Activated T-helper 1 cell treated with anti-CD3 and anti-CD28 coated beads, Interleukin-12 subunit alpha, Interleukin-12 subunit beta, Interleukin-2, Interleukin-4 antibody, amounts not matched to agents 30 ng/mL and 10 ng/mL and 1 ng/mL, durations not matched to agents 14 hours and 24 hours and 36 hours (primary cell): ENCODE measurements at regions not wholly inside any gene's neighbourhood (a gene's known extent, or its start where the extent isn't known, plus 50 kb on each side); places are given as distances from the start of the nearest gene placed in this dataset.
"Not testable (repeated sequence)": the region's sequence is repeated elsewhere in the genome, so short reads cannot be mapped to it uniquely, and the experiment has no call there.

ENCODE experiments used
- DNase-seq: peaks from one replicate; pipeline ENCODE4 v3.0.0; 2021; ENCODE audit warnings: low spot score
- H3K27ac Mint-ChIP-seq: one replicate; pipeline ENCODE4 v1.8.0; 2021; ENCODE audit warnings: mild to moderate bottlenecking, mixed read lengths
- H3K27me3 Mint-ChIP-seq: one replicate; pipeline ENCODE4 v1.8.0; 2022; ENCODE audit warnings: mild to moderate bottlenecking, moderate library complexity, mixed read lengths; ENCODE audit not compliant: insufficient read depth
- H3K36me3 Mint-ChIP-seq: one replicate; pipeline ENCODE4 v1.8.0; 2021; ENCODE audit warnings: low read depth, mixed read lengths
- H3K4me1 Mint-ChIP-seq: one replicate; pipeline ENCODE4 v1.8.0; 2021; ENCODE audit warnings: low read depth, mixed read lengths
- H3K4me3 Mint-ChIP-seq: one replicate; pipeline ENCODE4 v1.8.0; 2021; ENCODE audit warnings: mild to moderate bottlenecking, moderate library complexity, mixed read lengths
- H3K9me3 Mint-ChIP-seq: one replicate; pipeline ENCODE4 v1.8.0; 2021; ENCODE audit warnings: mixed read lengths
- intact Hi-C: fragments of 100-400 bp; cut with micrococcal nuclease; formaldehyde crosslinking; loops from one replicate; pipeline ENCODE4 v1.15.1; 2024

GRCh38 chr7:42729053-42729765 is 182.7 kb downstream of the C7orf25 start:
- Mint-ChIP-seq H3K27ac (no peak overlapping the region), H3K4me3 (no peak overlapping the region), H3K9me3 (no peaks in the 10 kb centered on the region), H3K27me3 (peaks cover 2% of the 10 kb centered on the region), H3K36me3 (no peaks in the 10 kb centered on the region), H3K4me1 (no peaks in the 10 kb centered on the region)
- intact Hi-C loops, result no loop called here
- DNase-seq, result no peak

GRCh38 chr7:42727451-42727850 is 184.4 kb downstream of the C7orf25 start:
- H3K4me3 Mint-ChIP-seq, result no peak overlapping the region
- no peak for DNase-seq
- peaks cover 2% of the 10 kb centered on the region for H3K27me3 Mint-ChIP-seq
- no peaks in the 10 kb centered on the region for H3K36me3 Mint-ChIP-seq
- H3K4me1 Mint-ChIP-seq, result no peaks in the 10 kb centered on the region
- intact Hi-C loops, result no loop called here
- H3K9me3 Mint-ChIP-seq, result no peaks in the 10 kb centered on the region
- no peak overlapping the region for H3K27ac Mint-ChIP-seq

- Mint-ChIP-seq H3K4me1 (no peaks in the 10 kb centered on the region), H3K27ac (no peak overlapping the region), H3K36me3 (no peaks in the 10 kb centered on the region), H3K9me3 (no peaks in the 10 kb centered on the region), H3K27me3 (peaks cover under 1% of the 10 kb centered on the region), H3K4me3 (no peak overlapping the region)
- intact Hi-C loops, result no loop called here
- DNase-seq, result no peak
These were observed 185.6 kb downstream of the C7orf25 start for GRCh38 chr7:42726066-42726785.

- Mint-ChIP-seq H3K27ac (no peak overlapping the region), H3K27me3 (no peaks in the 10 kb centered on the region), H3K36me3 (no peaks in the 10 kb centered on the region)
These were observed 189.2 kb downstream of the C7orf25 start for GRCh38 chr7:42722716-42723115.

GRCh38 chr7:42722198-42722597 is 189.7 kb downstream of the C7orf25 start:
- H3K4me1 Mint-ChIP-seq, result no peaks in the 10 kb centered on the region
- intact Hi-C loops, result no loop called here

More at GRCh38 chr7:42722716-42723115, 189.2 kb downstream of the C7orf25 start:
- no peak overlapping the region for H3K4me3 Mint-ChIP-seq
- no peaks in the 10 kb centered on the region for H3K4me1 Mint-ChIP-seq
- intact Hi-C loops, result no loop called here
- DNase-seq, result no peak
- H3K9me3 Mint-ChIP-seq, result no peaks in the 10 kb centered on the region

GRCh38 chr7:42720991-42721796 is 190.7 kb downstream of the C7orf25 start:
- H3K4me3 Mint-ChIP-seq, result no peak overlapping the region
- no peaks in the 10 kb centered on the region for H3K27me3 Mint-ChIP-seq
- intact Hi-C loops, result no loop called here
- H3K36me3 Mint-ChIP-seq, result no peaks in the 10 kb centered on the region
- no peaks in the 10 kb centered on the region for H3K9me3 Mint-ChIP-seq
- H3K4me1 Mint-ChIP-seq, result no peaks in the 10 kb centered on the region
- DNase-seq, result no peak
- no peak overlapping the region for H3K27ac Mint-ChIP-seq

More at GRCh38 chr7:42722198-42722597, 189.7 kb downstream of the C7orf25 start:
- no peaks in the 10 kb centered on the region for H3K27me3 Mint-ChIP-seq
- H3K9me3 Mint-ChIP-seq, result no peaks in the 10 kb centered on the region
- no peak for DNase-seq
- H3K36me3 Mint-ChIP-seq, result no peaks in the 10 kb centered on the region
- no peak overlapping the region for H3K27ac Mint-ChIP-seq
- no peak overlapping the region for H3K4me3 Mint-ChIP-seq

GRCh38 chr7:42720012-42720411 is 191.9 kb downstream of the C7orf25 start:
- H3K9me3 Mint-ChIP-seq, result no peaks in the 10 kb centered on the region
- intact Hi-C loops, result no loop called here
- no peak overlapping the region for H3K4me3 Mint-ChIP-seq
- H3K36me3 Mint-ChIP-seq, result no peaks in the 10 kb centered on the region
- no peak for DNase-seq
- H3K4me1 Mint-ChIP-seq, result no peaks in the 10 kb centered on the region
- H3K27ac Mint-ChIP-seq, result no peak overlapping the region
- no peaks in the 10 kb centered on the region for H3K27me3 Mint-ChIP-seq

GRCh38 chr7:42718466-42718865 is 193.4 kb downstream of the C7orf25 start:
- intact Hi-C loops, H3K4me3 Mint-ChIP-seq, DNase-seq, H3K27ac Mint-ChIP-seq, H3K36me3 Mint-ChIP-seq, H3K27me3 Mint-ChIP-seq, H3K9me3 Mint-ChIP-seq, H3K4me1 Mint-ChIP-seq: not testable (repeated sequence)

GRCh38 chr7:42714356-42714755 is 197.5 kb downstream of the C7orf25 start:
- Mint-ChIP-seq H3K9me3 (no peaks in the 10 kb centered on the region), H3K27me3 (no peaks in the 10 kb centered on the region), H3K4me1 (no peaks in the 10 kb centered on the region), H3K36me3 (no peaks in the 10 kb centered on the region), H3K4me3 (no peak overlapping the region), H3K27ac (no peak overlapping the region)
- intact Hi-C loops, result no loop called here
- DNase-seq, result no peak

GRCh38 chr7:42709284-42709683 is 202.6 kb downstream of the C7orf25 start:
- Mint-ChIP-seq H3K9me3 (no peaks in the 10 kb centered on the region), H3K4me1 (no peaks in the 10 kb centered on the region), H3K27me3 (no peaks in the 10 kb centered on the region), H3K36me3 (no peaks in the 10 kb centered on the region), H3K4me3 (no peak overlapping the region), H3K27ac (no peak overlapping the region)
- intact Hi-C loops, result no loop called here
- no peak for DNase-seq

GRCh38 chr7:42704710-42705109 is 207.2 kb downstream of the C7orf25 start:
- Mint-ChIP-seq H3K27me3 (peaks cover 2% of the 10 kb centered on the region), H3K36me3 (no peaks in the 10 kb centered on the region), H3K4me1 (no peaks in the 10 kb centered on the region), H3K9me3 (no peaks in the 10 kb centered on the region), H3K27ac (no peak overlapping the region), H3K4me3 (no peak overlapping the region)
- intact Hi-C loops, result no loop called here
- no peak for DNase-seq

- H3K27ac Mint-ChIP-seq, result no peak overlapping the region
- intact Hi-C loops, result no loop called here
These were observed 209.2 kb downstream of the C7orf25 start for GRCh38 chr7:42702647-42703046.

More at GRCh38 chr7:42702647-42703046, 209.2 kb downstream of the C7orf25 start:
- Mint-ChIP-seq H3K36me3 (no peaks in the 10 kb centered on the region), H3K27me3 (peaks cover 4% of the 10 kb centered on the region), H3K9me3 (no peaks in the 10 kb centered on the region), H3K4me3 (no peak overlapping the region), H3K4me1 (no peaks in the 10 kb centered on the region)
- DNase-seq, result no peak
